IMR-90 (cell line): ENCODE measurements at regions not wholly inside any gene's neighbourhood (a gene's known extent, or its start where the extent isn't known, plus 50 kb on each side); places are given as distances from the start of the nearest gene placed in this dataset.

Experiments used
- ATAC-seq: fragments of 200-7000 bp; cut with Tn5 transposase; 2 replicates; pipeline ENCODE4 v1.9.1; 2020; ENCODE audit warnings: low read depth, mild to moderate bottlenecking, moderate library complexity
- BruUV-seq: library from RNA; stranded (reverse); fragments of 400-500 nt; replicated peaks from 2 replicates; lab custom pipeline; 2021; lab: Mats Ljungman, UMichigan
- CTCF ChIA-PET: fragments of 300-600 bp; formaldehyde crosslinking; extraction: SDS; loops from one replicate; lab custom pipeline; 2021; ENCODE audit warnings: antibody characterized with exemption; lab: Yijun Ruan, JAX
- POLR2A ChIA-PET: fragments of 300-600 bp; sonication (Branson Sonifier 250); formaldehyde crosslinking; loops from one replicate; lab custom pipeline; 2022; ENCODE audit warnings: antibody characterized with exemption; ENCODE audit not compliant: unreplicated experiment; lab: Charles Lee
- DNase-seq: peaks from one replicate; pipeline ENCODE4 v3.0.0; 2013
- H2AFZ ChIP-seq: replicated peaks from 2 replicates; pipeline ENCODE3; 2013; ENCODE audit warnings: low read length, mild to moderate bottlenecking; ENCODE audit not compliant: poor library complexity
- H2AK5ac ChIP-seq: 2 replicates; pipeline ENCODE4 v1.6.1; 2013; ENCODE audit warnings: low read depth, low read length, inconsistent platforms
- H2AK9ac ChIP-seq: replicated peaks from 2 replicates; pipeline ENCODE3; 2013; ENCODE audit warnings: mild to moderate bottlenecking, low read depth, low read length, moderate library complexity; ENCODE audit not compliant: poor library complexity
- H2BK120ac ChIP-seq: 2 replicates; pipeline ENCODE4 v1.6.1; 2013; ENCODE audit warnings: low read depth, low read length, inconsistent platforms
- H2BK15ac ChIP-seq: 3 replicates; pipeline ENCODE4 v1.6.1; 2013; ENCODE audit warnings: low read depth, low read length, inconsistent platforms
- H2BK20ac ChIP-seq: 2 replicates; pipeline ENCODE4 v1.6.1; 2013; ENCODE audit warnings: low read depth, mild to moderate bottlenecking, inconsistent platforms, low read length, moderate library complexity
- H2BK5ac ChIP-seq: 2 replicates; pipeline ENCODE4 v1.6.1; 2013; ENCODE audit warnings: mild to moderate bottlenecking, low read depth, low read length, inconsistent platforms; ENCODE audit not compliant: poor library complexity, severe bottlenecking
- H3K14ac ChIP-seq: replicated peaks from 2 replicates; pipeline ENCODE4 v1.6.1; 2013; ENCODE audit warnings: low read depth, low read length, inconsistent platforms
- H3K18ac ChIP-seq: 2 replicates; pipeline ENCODE4 v1.6.1; 2013; ENCODE audit warnings: low read depth, low read length, control low read depth
- H3K23ac ChIP-seq: 2 replicates; pipeline ENCODE4 v1.6.1; 2013; ENCODE audit warnings: low read depth, low read length, inconsistent platforms
- H3K27ac ChIP-seq: 2 replicates; pipeline ENCODE4 v1.5.1; 2013; ENCODE audit warnings: mild to moderate bottlenecking, control low read depth, low read length; ENCODE audit not compliant: insufficient read depth
- H3K27me3 ChIP-seq: 2 replicates; pipeline ENCODE4 v1.6.1; 2013; ENCODE audit warnings: low read length; ENCODE audit not compliant: control insufficient read depth, insufficient read depth
- H3K36me3 ChIP-seq: 2 replicates; pipeline ENCODE4 v1.6.1; 2013; ENCODE audit warnings: low read length, mixed read lengths; ENCODE audit not compliant: control insufficient read depth, insufficient read depth
- H3K4ac ChIP-seq: 2 replicates; pipeline ENCODE4 v1.6.1; 2013; ENCODE audit warnings: low read depth, low read length, inconsistent platforms
- H3K4me1 ChIP-seq: 2 replicates; pipeline ENCODE4 v1.6.1; 2013; ENCODE audit warnings: low read length, mixed read lengths; ENCODE audit not compliant: control insufficient read depth, insufficient read depth
- H3K4me2 ChIP-seq: 2 replicates; pipeline ENCODE4 v1.6.1; 2013; ENCODE audit warnings: low read depth, mild to moderate bottlenecking, control low read depth, low read length, moderate library complexity
- H3K4me3 ChIP-seq: 2 replicates; pipeline ENCODE4 v1.5.1; 2013; ENCODE audit warnings: low read depth, mild to moderate bottlenecking, control low read depth, low read length, moderate library complexity; ENCODE audit not compliant: insufficient read depth
- H3K56ac ChIP-seq: 2 replicates; pipeline ENCODE4 v1.6.1; 2013; ENCODE audit warnings: low read length, inconsistent platforms; ENCODE audit not compliant: insufficient read depth; ENCODE audit errors: extremely low read depth
- H3K79me1 ChIP-seq, 2 experiments: 2 replicates each; pipeline ENCODE4 v1.6.1; 2013; ENCODE audit warnings: low read length in 2 of 2, inconsistent platforms in 1 of 2, low read depth in 1 of 2
- H3K9ac ChIP-seq: 2 replicates; pipeline ENCODE4 v1.6.1; 2013; ENCODE audit warnings: low read depth, low read length, control low read depth
- H3K9me1 ChIP-seq: 2 replicates; pipeline ENCODE4 v1.6.1; 2013; ENCODE audit warnings: low read length, inconsistent platforms; ENCODE audit not compliant: insufficient read depth
- H3K9me3 ChIP-seq: 2 replicates; pipeline ENCODE4 v1.6.1; 2013; ENCODE audit warnings: low read length; ENCODE audit not compliant: control insufficient read depth, insufficient read depth
- H4K20me1 ChIP-seq: 2 replicates; pipeline ENCODE4 v1.6.1; 2013; ENCODE audit warnings: low read length, inconsistent platforms; ENCODE audit not compliant: insufficient read depth
- H4K5ac ChIP-seq: 2 replicates; pipeline ENCODE4 v1.6.1; 2013; ENCODE audit warnings: mild to moderate bottlenecking, low read depth, low read length, control low read depth
- H4K8ac ChIP-seq, 2 experiments: 2 replicates each; pipeline ENCODE4 v1.6.1; 2013; ENCODE audit warnings: low read depth in 2 of 2, low read length in 2 of 2, control low read depth in 1 of 2, inconsistent platforms in 1 of 2
- H4K91ac ChIP-seq: 2 replicates; pipeline ENCODE4 v1.6.1; 2013; ENCODE audit warnings: low read depth, low read length, inconsistent platforms; ENCODE audit not compliant: insufficient read depth
- CEBPB ChIP-seq: IDR thresholded peaks from 2 replicates; pipeline ENCODE4 v1.6.1; 2012; ENCODE audit warnings: low read depth, low read length, improper control_type of control experiment
- WGBS, 2 experiments: methylation state at CpG; one replicate each; pipeline versions ENCODE4 v1.1.5 to v1.1.7; 2013; ENCODE audit warnings: missing lambda C conversion rate in 2 of 2; ENCODE audit not compliant: insufficient read length in 1 of 2; ENCODE audit errors: extremely low coverage in 2 of 2; 5-methylcytosine and 5-hydroxymethylcytosine counted together
- dilution Hi-C: fragments of 300-500 bp; cut with HindIII; formaldehyde crosslinking; loops from one replicate; pipeline ENCODE4 v1.14.3; 2018; ENCODE audit warnings: low sequenced_read_pairs; ENCODE audit not compliant: unreplicated experiment
- in situ Hi-C: fragments of 300-500 bp; cut with MboI; formaldehyde crosslinking; loops from 3 replicates; pipeline ENCODE4 v1.14.3; 2019; ENCODE audit warnings: low sequenced_read_pairs, inconsistent platforms, mixed read lengths
- intact Hi-C: fragments of 100-400 bp; cut with micrococcal nuclease; formaldehyde crosslinking; loops from 2 replicates; pipeline ENCODE4 v1.10.0; 2022
- TF ChIP-seq, protein P1 (sequence below): fragments of 150-350 bp; IDR thresholded peaks from 2 replicates; pipeline ENCODE4 v1.6.1; 2017; ENCODE audit warnings: mild to moderate bottlenecking, antibody characterized with exemption, low read length, low read depth

DNA sequence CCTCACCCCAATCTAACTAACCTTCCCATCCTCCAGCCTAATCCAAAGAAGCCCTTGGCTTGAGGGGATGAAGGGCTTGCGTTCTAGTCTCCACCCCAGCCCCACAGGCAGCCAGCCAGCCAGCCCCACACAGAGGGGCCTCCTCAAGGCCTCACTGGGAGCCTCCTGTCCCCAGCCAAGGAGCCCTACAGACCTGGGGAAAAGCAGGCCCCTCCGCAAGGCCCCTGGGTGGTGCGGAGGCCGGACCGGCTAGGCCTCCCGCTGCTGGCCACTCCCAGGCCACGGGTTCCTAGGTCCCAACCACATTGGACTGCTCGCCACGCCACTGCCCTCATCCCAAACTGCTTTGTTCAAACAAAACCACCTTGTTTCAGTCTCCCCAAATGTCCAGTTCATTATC, 78.0 kb downstream of the ZIC5 start:
- H3K4ac ChIP-seq = no peak overlapping the region
- intact Hi-C loops = no loop called here
- no peak overlapping the region for H2BK15ac ChIP-seq
- no peak overlapping the region for H3K18ac ChIP-seq
- H4K91ac ChIP-seq = no peak overlapping the region
- H2AK9ac ChIP-seq = no peak overlapping the region
- H3K56ac ChIP-seq = no peak overlapping the region
- CTCF ChIA-PET = interaction anchor here (0.6 kb wide), 1 partner anchor 114 kb away, joined by 3 read pairs; no protein-coding TSS in a partner anchor
- H3K4me1 ChIP-seq = no peaks in the 10 kb centered on the region
- H3K4me2 ChIP-seq = no peak overlapping the region
- H3K23ac ChIP-seq = no peak overlapping the region
- H2AFZ ChIP-seq = no peak overlapping the region
- dilution Hi-C loops = no loop called here
- H3K9me1 ChIP-seq = no peaks in the 10 kb centered on the region
- no peak overlapping the region for H4K5ac ChIP-seq
- no TSS peak for BruUV-seq
- no peak overlapping the region for H3K27ac ChIP-seq
- H3K4me3 ChIP-seq = no peak overlapping the region
- H3K9ac ChIP-seq = no peak overlapping the region
- TF ChIP-seq, protein P1, sequence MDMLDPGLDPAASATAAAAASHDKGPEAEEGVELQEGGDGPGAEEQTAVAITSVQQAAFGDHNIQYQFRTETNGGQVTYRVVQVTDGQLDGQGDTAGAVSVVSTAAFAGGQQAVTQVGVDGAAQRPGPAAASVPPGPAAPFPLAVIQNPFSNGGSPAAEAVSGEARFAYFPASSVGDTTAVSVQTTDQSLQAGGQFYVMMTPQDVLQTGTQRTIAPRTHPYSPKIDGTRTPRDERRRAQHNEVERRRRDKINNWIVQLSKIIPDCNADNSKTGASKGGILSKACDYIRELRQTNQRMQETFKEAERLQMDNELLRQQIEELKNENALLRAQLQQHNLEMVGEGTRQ = no peak
- TF ChIP-seq CEBPB = no peak
- H3K14ac ChIP-seq = no peak overlapping the region
- H4K20me1 ChIP-seq = no peaks in the 10 kb centered on the region
- H4K8ac ChIP-seq = no peak overlapping the region
- POLR2A ChIA-PET = no interaction called here
- no peak overlapping the region for H2BK5ac ChIP-seq
- H2AK5ac ChIP-seq = no peak overlapping the region
- WGBS, 2 experiments = 88% methylated on average over 8 of the region's 9 CpGs; no CpG with 5 or more reads in 1 of the 2 experiments
- in situ Hi-C loops = no loop called here
- no peak overlapping the region for H2BK120ac ChIP-seq
- H3K27me3 ChIP-seq = peaks cover 60% of the 10 kb centered on the region
- ATAC-seq (no peak), DNase-seq (no peak)
- no peaks in the 10 kb centered on the region for H3K79me1 ChIP-seq
- H3K36me3 ChIP-seq = no peaks in the 10 kb centered on the region
- H2BK20ac ChIP-seq = no peak overlapping the region
- H3K9me3 ChIP-seq = peaks cover 9% of the 10 kb centered on the region
